ENCODE measurements at regions not wholly inside any gene's neighbourhood (a gene's known extent, or its start where the extent isn't known, plus 50 kb on each side); places are given as distances from the start of the nearest gene placed in this dataset.

DNA sequence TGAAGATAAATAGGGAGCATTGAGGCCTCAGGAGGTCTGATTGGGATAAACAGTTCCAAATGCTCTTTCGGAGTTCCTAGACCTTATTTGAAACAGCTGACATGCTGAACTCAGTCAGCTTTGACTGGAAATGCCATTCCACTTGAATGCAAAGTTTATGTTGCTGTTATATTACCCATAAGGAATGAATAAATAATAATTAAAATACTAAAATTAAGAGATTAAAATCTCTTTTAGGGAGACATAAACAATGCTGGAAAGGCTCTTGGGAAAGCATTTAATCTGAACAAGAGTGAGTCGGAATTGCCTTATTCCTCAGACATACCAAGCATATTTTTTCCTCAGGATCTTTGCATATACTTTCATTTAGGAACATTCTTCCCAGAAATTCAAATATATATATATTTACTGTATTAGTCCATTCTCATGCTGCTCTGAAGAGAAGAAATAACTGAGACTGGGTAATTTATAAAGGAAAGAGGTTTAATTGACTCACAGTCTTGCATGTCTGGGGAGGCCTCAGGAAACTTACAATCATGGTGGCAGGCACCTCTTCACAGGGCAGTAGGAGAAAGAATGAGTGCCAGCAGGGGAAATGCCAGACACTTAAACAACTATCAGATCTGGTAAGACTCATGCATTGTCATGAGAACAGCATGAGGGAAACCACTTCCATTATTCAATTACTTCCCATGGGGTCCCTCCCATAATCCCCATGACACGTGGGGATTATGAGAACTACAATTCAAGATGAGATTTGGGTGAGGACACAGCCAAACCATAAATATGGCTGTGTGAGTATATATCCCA is 318.2 kb upstream of the PLXNA2 start:
- no peak overlapping the region for H3K4me2 ChIP-seq (ENCODE audit: unreplicated experiment)
- no peak overlapping the region for H3K27ac ChIP-seq

DNA sequence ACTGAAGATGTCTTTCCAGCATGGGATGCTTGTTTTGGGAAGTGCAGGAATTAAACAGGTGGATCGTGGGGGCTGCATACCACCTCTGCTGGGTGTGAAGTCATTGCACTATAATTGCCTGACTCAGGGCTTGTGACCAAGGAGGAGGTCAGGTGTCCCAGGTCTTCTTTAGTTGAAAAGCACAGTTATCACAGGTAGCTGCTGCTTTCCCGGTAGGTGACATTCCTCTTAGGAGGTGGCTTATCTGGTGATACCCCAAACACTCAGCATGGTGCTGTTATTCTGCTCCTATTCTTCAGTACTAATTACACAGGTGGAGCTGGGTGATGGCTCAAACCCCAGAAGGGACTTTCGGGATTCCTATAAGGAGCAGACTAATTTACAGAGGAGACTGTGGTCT is 320.3 kb upstream of the PLXNA2 start:
- TF ChIP-seq EZH2 (IDR thresholded peaks at IDR 0.05; ENCODE audit: insufficient read depth, poor library complexity, severe bottlenecking): no peak
- TF ChIP-seq EZH2phosphoT487 (IDR thresholded peaks at IDR 0.05; ENCODE audit: insufficient read depth, low read depth): no peak
- H3K9me3 ChIP-seq (ENCODE audit: low read depth): no peaks in the 10 kb centered on the region
- H3K79me2 ChIP-seq (ENCODE audit: insufficient read depth): no peaks in the 10 kb centered on the region
- H3K4me1 ChIP-seq (ENCODE audit: insufficient read depth): no peaks in the 10 kb centered on the region
- 32 to 34% methylated on average over 3 of the region's 3 CpGs for WGBS, 2 experiments (ENCODE audit: low coverage in 1 of 2, low lambda C conversion rate in 2 of 2, missing lambda C conversion rate in 2 of 2)
- H3K4me3 ChIP-seq: no peak overlapping the region
- H3F3A ChIP-seq (ENCODE audit: insufficient read depth): no peaks in the 10 kb centered on the region
- H2AFZ ChIP-seq: no peak overlapping the region
- H3K9ac ChIP-seq: no peak overlapping the region
- DNase-seq: no peak
- in situ Hi-C loops (cut with MboI): no loop called here
- H3K4me2 ChIP-seq (ENCODE audit: unreplicated experiment): no peak overlapping the region
- H3K27me3 ChIP-seq (replicated peaks; ENCODE audit: insufficient read depth): no peaks in the 10 kb centered on the region
- no peak overlapping the region for H3K27ac ChIP-seq
- H4K20me1 ChIP-seq (ENCODE audit: insufficient read depth): no peaks in the 10 kb centered on the region
- no peaks in the 10 kb centered on the region for H3K9me2 ChIP-seq (ENCODE audit: insufficient read depth)
- H3K36me3 ChIP-seq (ENCODE audit: low read depth): no peaks in the 10 kb centered on the region

More for the DNA sequence above, 318.2 kb upstream of the PLXNA2 start:
- Histone ChIP-seq H2AFZ (no peak overlapping the region), H3K9me2 (ENCODE audit: insufficient read depth) (no peaks in the 10 kb centered on the region), H3K9ac (no peak overlapping the region), H3K4me3 (no peak overlapping the region), H3K79me2 (ENCODE audit: insufficient read depth) (no peaks in the 10 kb centered on the region), H4K20me1 (ENCODE audit: insufficient read depth) (no peaks in the 10 kb centered on the region), H3K27me3 (replicated peaks; ENCODE audit: insufficient read depth) (no peaks in the 10 kb centered on the region), H3K9me3 (ENCODE audit: low read depth) (no peaks in the 10 kb centered on the region), H3F3A (ENCODE audit: insufficient read depth) (no peaks in the 10 kb centered on the region), H3K36me3 (ENCODE audit: low read depth) (no peaks in the 10 kb centered on the region), H3K4me1 (ENCODE audit: insufficient read depth) (no peaks in the 10 kb centered on the region)
- TF ChIP-seq EZH2phosphoT487 (IDR thresholded peaks at IDR 0.05; ENCODE audit: insufficient read depth, low read depth): no peak
- TF ChIP-seq EZH2 (IDR thresholded peaks at IDR 0.05; ENCODE audit: insufficient read depth, poor library complexity, severe bottlenecking): no peak
- DNase-seq: no peak
- WGBS, 2 experiments (ENCODE audit: low coverage in 1 of 2, low lambda C conversion rate in 2 of 2, missing lambda C conversion rate in 2 of 2): 4 to 5% methylated on average over 3 of the region's 3 CpGs
- in situ Hi-C loops (cut with MboI): no loop called here

DNA sequence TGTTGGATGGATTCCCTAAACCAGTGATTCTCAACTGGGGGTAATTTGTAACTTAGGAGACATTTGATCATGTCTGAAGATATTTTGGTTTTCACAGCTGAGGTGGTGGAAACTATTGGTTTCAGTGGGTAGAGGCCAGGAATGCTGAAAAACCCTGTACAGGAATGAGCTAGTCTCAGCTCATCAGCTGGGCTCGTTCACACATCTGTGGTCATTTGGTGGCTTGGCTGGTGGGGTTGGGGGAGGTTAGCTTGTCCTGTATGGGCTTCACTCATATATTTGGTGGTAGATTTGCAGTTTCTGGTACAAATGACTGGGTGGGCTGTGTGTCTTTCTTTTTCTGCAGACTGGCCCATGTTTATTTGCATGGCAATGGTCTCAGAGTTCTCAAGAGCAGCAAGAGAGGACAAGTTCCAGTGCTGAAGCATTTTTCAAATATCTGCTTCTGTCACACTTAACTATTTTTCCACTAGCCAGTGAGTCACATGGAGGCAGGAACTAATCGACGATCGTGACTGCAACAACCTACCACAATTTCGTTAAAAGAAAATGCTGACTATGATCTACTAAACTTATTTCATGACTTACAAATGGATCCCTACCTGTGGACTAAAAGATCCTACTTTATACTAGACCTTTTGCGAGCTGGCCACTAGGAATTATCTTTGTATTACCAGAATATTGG is 321.7 kb upstream of the PLXNA2 start:
- H3K79me2 ChIP-seq (ENCODE audit: insufficient read depth): no peaks in the 10 kb centered on the region
- in situ Hi-C loops (cut with MboI): no loop called here
- no peak overlapping the region for H3K4me2 ChIP-seq (ENCODE audit: unreplicated experiment)
- DNase-seq: no peak
- H3K36me3 ChIP-seq (ENCODE audit: low read depth): no peaks in the 10 kb centered on the region
- no peak overlapping the region for H2AFZ ChIP-seq
- no peak overlapping the region for H3K27ac ChIP-seq
- no peaks in the 10 kb centered on the region for H3K9me3 ChIP-seq (ENCODE audit: low read depth)
- no peak overlapping the region for H3K4me3 ChIP-seq
- no peak overlapping the region for H3K9ac ChIP-seq
- H3K27me3 ChIP-seq (replicated peaks; ENCODE audit: insufficient read depth): no peaks in the 10 kb centered on the region
- no peaks in the 10 kb centered on the region for H3K4me1 ChIP-seq (ENCODE audit: insufficient read depth)
- no peaks in the 10 kb centered on the region for H3F3A ChIP-seq (ENCODE audit: insufficient read depth)
- no peaks in the 10 kb centered on the region for H3K9me2 ChIP-seq (ENCODE audit: insufficient read depth)
- TF ChIP-seq EZH2 (IDR thresholded peaks at IDR 0.05; ENCODE audit: insufficient read depth, poor library complexity, severe bottlenecking) (no peak), EZH2phosphoT487 (IDR thresholded peaks at IDR 0.05; ENCODE audit: insufficient read depth, low read depth) (no peak)
- 26 to 37% methylated on average over 6 of the region's 6 CpGs for WGBS, 2 experiments (ENCODE audit: low coverage in 1 of 2, low lambda C conversion rate in 2 of 2, missing lambda C conversion rate in 2 of 2)
- H4K20me1 ChIP-seq (ENCODE audit: insufficient read depth): no peaks in the 10 kb centered on the region

DNA sequence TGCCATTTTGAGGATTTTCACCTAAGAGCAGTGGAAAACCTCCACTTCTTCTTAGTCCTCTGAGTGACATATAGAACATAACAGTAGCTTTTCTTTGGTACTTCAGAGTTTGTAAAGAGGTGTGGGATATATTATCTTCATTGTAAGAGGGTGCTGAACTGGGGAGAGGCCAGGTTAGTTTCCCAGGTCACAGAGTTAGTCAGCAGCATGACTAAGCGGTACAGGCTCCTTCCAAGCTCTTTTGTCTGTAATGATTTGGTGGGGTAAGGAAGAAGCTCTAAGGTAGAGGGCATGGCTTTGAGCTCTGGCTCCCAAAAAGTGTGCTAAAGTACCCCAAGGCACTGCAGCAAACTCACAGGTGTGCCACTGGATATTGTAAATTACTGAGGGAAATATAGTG is 325.0 kb upstream of the PLXNA2 start:
- no peaks in the 10 kb centered on the region for H3F3A ChIP-seq (ENCODE audit: insufficient read depth)
- in situ Hi-C loops (cut with MboI): no loop called here

More for the DNA sequence above, 325.0 kb upstream of the PLXNA2 start:
- Histone ChIP-seq H3K27me3 (replicated peaks; ENCODE audit: insufficient read depth) (0 out of 2 replicates have a peak, but pooled peaks cover 4% of the 10 kb centered on the region), H3K9me2 (ENCODE audit: insufficient read depth) (no peaks in the 10 kb centered on the region), H3K9me3 (ENCODE audit: low read depth) (no peaks in the 10 kb centered on the region), H3K36me3 (ENCODE audit: low read depth) (no peaks in the 10 kb centered on the region), H3K4me1 (ENCODE audit: insufficient read depth) (no peaks in the 10 kb centered on the region), H4K20me1 (ENCODE audit: insufficient read depth) (no peaks in the 10 kb centered on the region), H3K9ac (no peak overlapping the region), H3K27ac (no peak overlapping the region), H3K4me2 (ENCODE audit: unreplicated experiment) (no peak overlapping the region), H3K79me2 (ENCODE audit: insufficient read depth) (no peaks in the 10 kb centered on the region), H2AFZ (no peak overlapping the region), H3K4me3 (no peak overlapping the region)
- 24 to 37% methylated on average over 1 of the region's 1 CpG for WGBS, 2 experiments (ENCODE audit: low coverage in 1 of 2, low lambda C conversion rate in 2 of 2, missing lambda C conversion rate in 2 of 2)
- no peak for DNase-seq
- TF ChIP-seq EZH2phosphoT487 (IDR thresholded peaks at IDR 0.05; ENCODE audit: insufficient read depth, low read depth) (no peak), EZH2 (IDR thresholded peaks at IDR 0.05; ENCODE audit: insufficient read depth, poor library complexity, severe bottlenecking) (no peak)
